ENCODE measurements at regions not wholly inside any gene's neighbourhood (a gene's known extent, or its start where the extent isn't known, plus 50 kb on each side); places are given as distances from the start of the nearest gene placed in this dataset.

GRCh38 chr22:47337161-47337621, 574.7 kb downstream of the TBC1D22A start:
- DNase-seq (ENCODE audit: low read depth in 2 of 2) = peak; percentile 8 to 28

- DNase-seq (ENCODE audit: low read depth in 2 of 2) = no peak
These were observed 573.5 kb downstream of the TBC1D22A start for GRCh38 chr22:47335958-47336357.

DNA sequence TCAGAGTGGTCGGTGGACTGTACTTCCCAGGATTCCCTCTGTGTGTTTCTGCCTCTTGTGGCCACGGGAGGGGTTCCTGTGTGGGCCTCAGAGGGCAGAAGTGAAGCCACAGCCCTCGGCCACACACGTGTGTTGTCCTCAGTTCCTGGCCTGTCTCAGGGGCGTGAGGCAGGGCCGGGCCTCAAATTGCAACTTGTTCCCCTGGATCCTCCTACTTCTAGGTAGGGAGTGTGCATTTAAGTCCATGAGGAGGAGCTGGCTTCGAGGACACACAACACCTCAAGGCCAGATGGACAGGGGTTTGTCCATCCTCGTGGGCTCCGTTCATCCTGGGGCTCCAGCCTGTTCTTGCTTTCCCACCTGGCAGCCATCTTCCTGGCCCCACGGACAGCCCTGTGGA, 573.0 kb downstream of the TBC1D22A start:
- no peak for DNase-seq (ENCODE audit: low read depth in 2 of 2)

DNA sequence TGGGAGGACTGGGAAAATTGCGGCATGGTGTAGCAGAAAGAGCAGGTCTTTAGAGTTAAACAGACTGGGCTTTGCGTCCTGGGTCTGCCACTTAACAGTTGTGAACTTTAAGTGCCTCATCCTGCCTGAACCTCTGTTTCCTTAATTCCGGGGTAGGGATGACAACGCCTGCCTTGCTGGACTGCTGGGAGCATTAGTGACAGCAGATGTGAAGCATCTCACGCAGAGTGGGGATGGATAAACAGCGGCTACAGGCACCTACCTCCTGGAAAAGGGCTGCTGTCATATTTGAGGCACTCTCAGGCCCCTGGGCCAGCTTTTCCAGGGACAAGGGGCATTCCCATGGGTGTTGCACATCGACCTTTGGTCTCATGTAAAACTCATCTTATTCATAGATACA, 572.2 kb downstream of the TBC1D22A start:
- DNase-seq (ENCODE audit: low read depth in 2 of 2) = no peak

GRCh38 chr22:47333625-47334024, 571.2 kb downstream of the TBC1D22A start:
- peak; percentile 10 to 12 for DNase-seq (ENCODE audit: low read depth in 2 of 2)

GRCh38 chr22:47332246-47332980, 570.0 kb downstream of the TBC1D22A start:
- no peak for DNase-seq (ENCODE audit: low read depth in 2 of 2)

DNA sequence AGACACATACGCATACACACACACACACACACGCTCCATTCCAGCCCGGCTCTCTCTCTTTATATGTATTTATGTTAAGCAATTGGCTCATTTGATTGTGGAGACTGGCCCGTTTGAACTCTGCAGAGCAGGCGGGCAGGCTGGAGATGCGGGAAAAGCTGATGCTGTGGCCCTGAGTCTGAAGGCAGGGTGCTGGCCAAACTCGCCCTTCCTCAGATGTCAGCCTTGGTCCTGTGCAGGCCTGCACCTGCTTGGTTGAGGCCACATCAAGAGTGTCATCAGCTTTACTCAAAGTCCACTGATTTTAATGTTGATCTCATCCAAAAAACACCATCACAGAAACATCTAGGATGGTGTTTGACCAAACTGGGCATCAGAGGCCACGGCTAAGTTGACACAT, 569.3 kb downstream of the TBC1D22A start:
- DNase-seq (ENCODE audit: low read depth in 2 of 2) = no peak

- DNase-seq (ENCODE audit: low read depth in 2 of 2) = no peak
These were observed 567.5 kb downstream of the TBC1D22A start for GRCh38 chr22:47329727-47330650.

- DNase-seq (ENCODE audit: low read depth in 2 of 2) = peak in 1 of 2 donors; percentile 22
These were observed 566.2 kb downstream of the TBC1D22A start for GRCh38 chr22:47328550-47329243.

GRCh38 chr22:47327241-47327640, 564.8 kb downstream of the TBC1D22A start:
- no peak for DNase-seq (ENCODE audit: low read depth in 2 of 2)

DNA sequence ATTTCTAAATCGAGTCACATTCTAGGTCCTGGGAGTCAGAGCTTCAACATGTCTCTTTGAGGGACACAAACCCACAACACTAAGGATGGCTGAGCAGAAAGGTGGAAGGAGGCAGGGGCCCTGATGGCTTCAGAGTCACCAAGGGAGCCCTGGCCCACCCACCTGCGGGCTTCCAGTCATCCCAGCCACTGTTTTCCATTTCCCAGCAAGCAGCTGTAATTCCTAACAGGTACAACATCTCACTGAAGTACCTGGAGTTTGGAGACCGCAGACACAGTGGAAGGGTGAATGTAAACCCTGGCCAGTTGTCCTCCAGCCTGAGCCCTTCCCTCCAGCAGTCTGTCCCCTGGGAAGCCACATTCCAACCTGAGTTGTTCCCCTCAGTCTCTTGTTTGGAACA, 562.8 kb downstream of the TBC1D22A start:
- no peak for DNase-seq (ENCODE audit: low read depth in 2 of 2)

DNA sequence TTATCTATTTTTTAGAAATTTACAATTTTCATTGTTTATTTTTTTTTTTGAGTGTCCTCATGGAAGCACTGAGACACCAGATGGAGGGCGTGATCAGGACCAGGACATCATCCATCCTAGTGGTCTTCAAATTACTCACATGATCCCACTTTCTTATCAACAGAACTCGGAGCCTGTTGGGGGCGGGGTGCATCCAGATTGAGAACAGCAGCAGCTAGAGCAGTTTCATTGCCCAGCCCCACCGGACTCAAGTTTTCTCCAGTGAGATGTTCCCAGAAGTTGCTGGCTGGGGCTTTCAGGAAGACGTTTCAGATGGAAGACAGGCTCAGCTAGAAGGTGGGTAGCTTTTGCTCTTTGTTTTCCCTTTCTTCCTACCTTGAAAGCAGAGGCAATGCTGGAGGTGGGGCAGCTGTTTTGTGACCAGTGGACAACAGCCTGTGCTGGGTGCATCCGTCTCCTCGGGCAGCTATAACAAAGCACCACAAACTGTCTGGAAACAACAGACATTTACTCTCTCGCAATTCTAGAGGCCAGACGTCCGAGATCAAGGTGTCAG, 562.1 kb downstream of the TBC1D22A start:
- DNase-seq (ENCODE audit: low read depth in 2 of 2) = no peak

DNA sequence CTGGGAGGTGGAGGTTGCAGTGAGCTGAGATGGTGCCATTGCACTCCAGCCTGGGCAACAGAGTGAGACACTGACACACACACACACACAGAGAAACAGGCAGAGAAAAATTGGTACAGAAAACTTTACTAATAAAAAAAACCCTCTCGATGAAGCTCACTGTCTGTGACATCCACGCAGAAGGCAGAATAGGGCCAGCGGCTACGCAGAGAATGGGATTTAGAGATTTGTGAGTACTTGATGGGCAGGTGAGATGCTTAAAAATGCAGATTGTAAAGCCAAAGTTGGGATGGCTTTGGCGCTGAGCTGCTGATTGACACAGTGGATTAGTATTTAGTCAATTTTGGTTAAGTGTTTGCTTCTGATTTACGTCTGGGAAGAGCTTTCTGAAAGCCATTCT, 561.1 kb downstream of the TBC1D22A start:
- no peak for DNase-seq (ENCODE audit: low read depth in 2 of 2)

DNA sequence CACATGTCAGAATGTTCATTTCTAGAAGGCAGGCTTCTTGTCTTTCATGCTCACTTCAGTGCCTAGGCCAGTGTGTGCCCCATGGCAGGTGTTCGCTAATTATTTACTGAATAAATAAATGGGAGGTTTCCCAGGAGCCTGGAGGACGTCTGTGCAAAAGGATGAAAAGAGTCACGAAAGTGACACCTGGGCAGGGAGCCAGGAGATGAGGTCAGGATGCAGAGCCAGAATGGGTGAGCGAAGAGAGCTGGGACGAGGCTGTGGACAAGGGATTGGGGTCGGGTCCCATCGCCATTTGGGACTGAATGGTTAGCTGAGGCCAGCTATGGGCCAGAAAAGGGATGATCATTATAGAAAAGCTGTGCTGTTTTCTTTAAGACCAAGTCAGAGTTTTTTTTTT, 560.4 kb downstream of the TBC1D22A start:
- no peak for DNase-seq (ENCODE audit: low read depth in 2 of 2)

DNA sequence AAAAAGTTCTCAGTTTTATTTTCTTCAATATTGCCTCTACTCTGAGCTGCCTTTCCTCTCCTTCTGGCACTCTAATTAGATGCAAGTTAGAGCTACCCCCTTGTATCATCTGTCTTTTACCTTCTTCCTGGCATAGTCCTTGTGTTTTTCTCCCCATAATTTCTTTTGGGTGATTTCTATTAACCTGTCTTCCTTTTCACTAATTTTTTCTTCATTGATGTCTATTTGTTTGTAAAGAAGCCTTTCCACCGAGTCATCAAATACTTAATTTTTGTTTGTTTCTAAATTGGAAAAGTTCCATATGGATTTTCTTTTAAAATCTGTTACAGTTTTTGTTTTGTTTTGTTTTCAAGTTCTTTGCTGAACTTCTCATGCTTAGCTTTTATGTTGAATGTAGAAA, 558.1 kb downstream of the TBC1D22A start:
- no peak for DNase-seq (ENCODE audit: low read depth in 2 of 2)

DNA sequence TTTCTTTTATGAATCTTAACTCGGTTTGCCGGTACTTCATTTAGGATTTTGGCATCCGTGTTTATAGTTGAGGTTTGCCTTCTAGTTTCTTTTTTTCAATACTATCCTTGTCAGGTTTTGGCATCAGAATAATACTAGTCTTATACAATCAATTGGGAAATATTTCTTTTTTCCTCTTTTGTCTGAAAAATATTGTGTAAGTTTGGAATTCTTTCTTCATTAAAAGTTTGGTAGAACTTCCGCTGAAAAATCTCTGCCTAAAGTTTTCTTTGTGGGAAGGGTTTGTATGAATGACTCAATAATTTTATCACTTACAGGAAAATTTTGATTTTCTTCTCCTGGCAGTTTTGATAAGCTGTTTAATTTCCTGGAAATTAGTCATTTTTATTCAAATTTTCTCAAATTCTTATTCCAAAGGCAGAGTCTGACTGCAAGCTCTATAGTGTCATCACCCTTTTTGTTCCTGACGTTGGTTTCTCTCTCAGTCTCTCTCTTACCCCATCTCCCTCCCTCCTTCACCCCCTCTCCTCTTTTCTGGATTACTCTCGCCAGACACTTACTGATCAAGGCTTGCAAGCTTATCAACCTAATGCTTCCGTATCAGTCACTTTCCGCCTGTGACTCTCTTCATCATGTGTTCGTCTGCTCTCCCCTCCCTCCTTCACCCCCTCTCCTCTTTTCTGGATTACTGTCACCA, 555.7 kb downstream of the TBC1D22A start:
- no peak for DNase-seq (ENCODE audit: low read depth in 2 of 2)

DNA sequence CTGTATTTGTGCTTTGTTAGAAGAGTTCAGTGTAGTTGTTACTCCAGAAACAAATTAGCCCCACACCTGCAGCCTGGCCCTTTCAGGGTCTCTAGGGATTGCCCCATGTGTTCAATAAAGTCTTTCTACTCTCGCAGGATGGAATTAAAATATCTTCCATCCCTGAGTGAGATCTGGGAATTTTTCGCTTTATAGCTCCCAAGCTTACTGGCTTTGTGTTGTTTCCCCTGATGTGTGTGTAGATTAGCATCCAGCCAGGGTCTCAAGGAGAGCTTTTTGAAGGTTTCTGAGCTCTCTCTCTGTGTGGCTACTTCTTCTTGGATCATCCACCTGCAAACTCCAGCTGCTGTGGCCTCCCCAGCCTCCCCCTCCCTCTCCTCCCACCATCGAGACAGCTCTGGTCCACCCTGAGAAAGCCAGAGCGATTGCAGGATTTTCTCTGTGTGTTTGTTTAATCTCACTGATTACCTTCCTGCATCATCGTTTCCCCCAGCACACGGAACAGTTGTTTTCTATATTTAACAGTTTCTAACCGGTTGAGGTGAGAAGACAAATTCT, 553.5 kb downstream of the TBC1D22A start:
- DNase-seq (ENCODE audit: low read depth in 2 of 2) = no peak

DNA sequence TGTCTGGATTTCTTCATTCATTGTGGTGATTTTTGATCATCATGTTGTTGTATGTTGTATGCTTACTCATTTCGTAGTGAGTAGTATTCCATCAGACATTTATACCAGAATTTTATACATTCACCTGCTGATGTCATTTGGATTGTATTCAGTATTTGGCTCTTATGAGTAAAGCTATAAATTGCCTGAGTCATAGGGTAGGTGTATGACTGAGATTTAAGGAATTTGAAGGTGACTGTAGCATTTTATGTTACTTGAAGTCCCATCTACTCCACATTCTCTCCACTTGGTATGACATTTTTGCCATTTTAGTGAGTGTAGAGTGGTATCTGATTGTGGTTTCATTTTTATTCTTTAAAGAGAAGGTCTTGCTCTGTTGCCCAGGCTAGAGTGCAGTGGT, 548.2 kb downstream of the TBC1D22A start:
- no peak for DNase-seq (ENCODE audit: low read depth in 2 of 2)

- DNase-seq (ENCODE audit: low read depth in 2 of 2) = no peak
These were observed 547.5 kb downstream of the TBC1D22A start for GRCh38 chr22:47309946-47310345.

DNA sequence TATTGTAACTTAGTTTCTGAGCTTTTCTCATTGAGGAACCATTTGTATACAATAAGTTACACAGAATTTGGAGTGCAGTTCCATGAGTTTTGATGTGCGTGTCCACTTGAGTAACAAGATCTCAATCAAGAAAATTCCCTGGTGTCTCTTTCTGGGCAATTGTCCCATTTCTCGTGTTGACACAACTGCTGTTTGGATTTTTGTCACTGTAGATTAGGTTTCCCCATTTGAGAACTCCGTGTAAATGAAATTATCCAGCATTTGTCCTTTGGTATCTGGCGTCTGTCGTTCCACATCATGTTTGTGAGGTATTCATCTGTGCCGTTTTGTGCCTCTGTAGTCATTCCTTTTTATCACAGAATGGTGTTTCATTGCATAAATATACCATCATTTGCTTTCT, 547.0 kb downstream of the TBC1D22A start:
- DNase-seq (ENCODE audit: low read depth in 2 of 2) = no peak

GRCh38 chr22:47308886-47309285, 546.4 kb downstream of the TBC1D22A start:
- DNase-seq (ENCODE audit: low read depth in 2 of 2) = no peak
